ENCODE measurements at regions not wholly inside any gene's neighbourhood (a gene's known extent, or its start where the extent isn't known, plus 50 kb on each side); places are given as distances from the start of the nearest gene placed in this dataset.

- TF ChIP-seq CTCF (IDR thresholded peaks at IDR 0.05): no peak
- Histone ChIP-seq H3K27me3 (replicated peaks; ENCODE audit: insufficient read depth) (no peaks in the 10 kb centered on the region), H3K9me3 (no peaks in the 10 kb centered on the region), H3K4me3 (no peak overlapping the region), H3K36me3 (no peaks in the 10 kb centered on the region), H3K4me1 (ENCODE audit: control insufficient read depth in 1 of 2, low read depth in 2 of 2) (peaks cover 0 to 10% of the 10 kb centered on the region in 2 donors), H3K27ac (no peak overlapping the region)
- ATAC-seq (ENCODE audit: insufficient number of reproducible peaks, low FRiP score, low read depth) (no peak), DNase-seq (ENCODE audit: low spot score) (no peak)
Observed at GRCh38 chr2:168320267-168320666, 72.9 kb upstream of the STK39 start.

- Histone ChIP-seq H3K36me3 (no peaks in the 10 kb centered on the region), H3K4me3 (no peak overlapping the region), H3K27me3 (replicated peaks; ENCODE audit: insufficient read depth) (no peaks in the 10 kb centered on the region), H3K4me1 (ENCODE audit: control insufficient read depth in 1 of 2, low read depth in 2 of 2) (no peaks in the 10 kb centered on the region), H3K27ac (no peak overlapping the region), H3K9me3 (no peaks in the 10 kb centered on the region)
- DNase-seq (ENCODE audit: low spot score) (no peak), ATAC-seq (ENCODE audit: insufficient number of reproducible peaks, low FRiP score, low read depth) (no peak)
- TF ChIP-seq CTCF (IDR thresholded peaks at IDR 0.05): no peak
Observed at GRCh38 chr2:168322325-168323007, 75.1 kb upstream of the STK39 start.

- H3K27ac ChIP-seq: no peak overlapping the region
- no peak for ATAC-seq (ENCODE audit: insufficient number of reproducible peaks, low FRiP score, low read depth)
- no peak for DNase-seq (ENCODE audit: low spot score)
- no peaks in the 10 kb centered on the region for H3K4me1 ChIP-seq (ENCODE audit: control insufficient read depth in 1 of 2, low read depth in 2 of 2)
- H3K4me3 ChIP-seq: no peak overlapping the region
- H3K36me3 ChIP-seq: no peaks in the 10 kb centered on the region
- no peaks in the 10 kb centered on the region for H3K27me3 ChIP-seq (replicated peaks; ENCODE audit: insufficient read depth)
- no peak for TF ChIP-seq CTCF (IDR thresholded peaks at IDR 0.05)
- H3K9me3 ChIP-seq: no peaks in the 10 kb centered on the region
Observed at GRCh38 chr2:168323529-168324021, 76.2 kb upstream of the STK39 start.

GRCh38 chr2:168326572-168326971 lies 79.2 kb upstream of the STK39 start:
- Histone ChIP-seq H3K9me3 (peaks cover 5% of the 10 kb centered on the region), H3K27ac (no peak overlapping the region), H3K4me3 (no peak overlapping the region), H3K4me1 (ENCODE audit: control insufficient read depth in 1 of 2, low read depth in 2 of 2) (no peaks in the 10 kb centered on the region), H3K36me3 (no peaks in the 10 kb centered on the region), H3K27me3 (replicated peaks; ENCODE audit: insufficient read depth) (no peaks in the 10 kb centered on the region)
- TF ChIP-seq CTCF (IDR thresholded peaks at IDR 0.05): no peak
- DNase-seq (ENCODE audit: low spot score): no peak
- ATAC-seq (ENCODE audit: insufficient number of reproducible peaks, low FRiP score, low read depth): no peak

GRCh38 chr2:168327328-168327727 lies 79.9 kb upstream of the STK39 start:
- H3K36me3 ChIP-seq: no peaks in the 10 kb centered on the region
- TF ChIP-seq CTCF (IDR thresholded peaks at IDR 0.05): no peak
- no peak overlapping the region for H3K27ac ChIP-seq
- peaks cover 5% of the 10 kb centered on the region for H3K9me3 ChIP-seq
- ATAC-seq (ENCODE audit: insufficient number of reproducible peaks, low FRiP score, low read depth) (no peak), DNase-seq (ENCODE audit: low spot score) (no peak)
- no peaks in the 10 kb centered on the region for H3K27me3 ChIP-seq (replicated peaks; ENCODE audit: insufficient read depth)
- H3K4me1 ChIP-seq (ENCODE audit: control insufficient read depth in 1 of 2, low read depth in 2 of 2): no peaks in the 10 kb centered on the region
- H3K4me3 ChIP-seq: no peak overlapping the region
